ENCODE measurements at regions not wholly inside any gene's neighbourhood (a gene's known extent, or its start where the extent isn't known, plus 50 kb on each side); places are given as distances from the start of the nearest gene placed in this dataset.
"Not testable (repeated sequence)": the region's sequence is repeated elsewhere in the genome, so short reads cannot be mapped to it uniquely, and the experiment has no call there.

- DNase-seq = no peak
Measured at GRCh38 chr18:55688030-55688429, 100.0 kb upstream of the TCF4 start.

DNA sequence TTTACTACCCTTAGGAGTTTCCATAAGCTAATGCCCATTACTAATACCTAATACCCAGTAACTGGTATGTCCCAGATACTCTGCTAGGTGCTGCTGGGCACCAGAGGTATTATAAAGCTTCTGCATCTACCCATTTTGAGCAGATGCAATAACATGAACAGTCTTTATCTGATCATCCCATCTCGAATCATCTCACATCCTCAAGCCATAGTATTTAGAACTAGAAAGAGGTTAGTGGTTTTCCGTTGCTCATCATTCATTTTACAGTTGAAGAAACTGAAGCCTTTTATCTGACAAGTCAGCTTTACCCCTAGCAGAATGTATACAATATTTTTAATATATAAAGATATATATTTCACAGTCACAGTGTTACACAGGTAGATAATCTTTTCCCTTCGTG, 99.1 kb upstream of the TCF4 start:
- no peak for DNase-seq

DNA sequence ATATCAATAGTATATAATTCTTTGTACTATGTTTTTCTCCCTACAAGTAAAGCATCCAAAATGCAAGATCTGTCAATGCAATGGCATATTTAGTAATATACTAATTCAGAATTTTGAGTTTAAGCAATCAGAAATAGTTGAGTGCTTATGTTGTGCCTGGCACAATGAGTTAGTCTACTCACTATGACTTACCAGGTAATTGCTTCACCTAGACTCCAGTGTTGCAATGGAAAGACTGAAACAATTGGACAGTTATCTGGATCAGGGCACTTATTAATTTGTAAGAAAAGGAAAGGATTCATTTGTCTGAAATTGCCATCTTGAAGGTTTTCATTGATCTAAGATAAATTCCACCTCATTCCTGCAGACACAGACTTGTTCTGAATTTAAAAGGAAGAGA, 97.6 kb upstream of the TCF4 start:
- DNase-seq = no peak

- no peak for DNase-seq
Measured at GRCh38 chr18:55672574-55673361, 84.8 kb upstream of the TCF4 start.

DNA sequence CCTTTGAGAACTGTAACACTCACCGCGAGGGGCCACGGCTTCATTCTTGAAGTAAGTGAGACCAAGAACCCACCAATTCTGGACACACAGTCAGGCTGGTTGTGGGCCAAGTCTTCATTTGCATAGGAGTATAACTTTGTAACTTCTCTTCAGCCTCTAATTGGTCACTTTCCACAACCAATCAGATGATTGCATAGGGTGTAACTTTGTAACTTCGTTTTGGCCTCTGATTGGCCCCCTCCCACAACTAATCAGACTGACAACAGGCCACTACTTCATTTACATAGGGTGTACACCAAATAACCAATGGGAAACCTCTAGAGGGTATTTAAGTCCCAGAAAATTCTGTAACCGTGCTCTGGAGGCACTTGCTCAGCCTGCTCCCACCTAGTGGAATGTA, 77.5 kb upstream of the TCF4 start:
- no peak for DNase-seq

DNA sequence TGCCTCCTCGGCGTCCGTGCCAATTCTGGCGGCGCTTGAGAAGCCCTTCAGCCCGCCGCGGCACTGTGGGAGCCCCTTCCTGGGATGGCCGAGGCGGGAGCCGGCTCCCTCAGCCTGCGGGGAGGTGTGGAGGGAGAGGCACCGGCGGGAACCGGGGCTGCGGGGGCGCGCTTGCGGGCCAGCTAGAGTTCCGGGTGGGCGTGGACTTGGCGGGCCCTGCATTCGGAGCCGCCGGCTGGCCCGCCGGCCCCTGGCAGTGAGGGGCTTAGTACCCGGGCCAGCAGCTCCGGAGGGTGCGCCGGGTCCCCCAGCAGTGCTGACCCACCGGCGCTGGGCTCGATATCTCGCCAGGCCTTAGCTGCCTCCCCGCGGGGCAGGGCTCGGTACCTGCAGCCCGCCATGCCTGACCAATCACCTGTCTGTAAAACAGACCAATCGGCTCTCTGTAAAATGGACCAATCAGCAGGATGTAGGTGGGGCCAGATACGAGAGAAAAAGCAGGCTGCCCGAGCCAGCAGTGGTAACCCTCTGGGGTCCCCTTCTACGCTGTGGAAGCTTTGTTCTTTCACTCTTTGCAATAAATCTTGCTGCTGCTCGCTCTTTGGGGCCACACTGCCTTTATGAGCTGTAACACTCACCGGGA, 76.9 kb upstream of the TCF4 start:
- DNase-seq = not testable (repeated sequence)

GRCh38 chr18:55663891-55664290, 75.9 kb upstream of the TCF4 start:
- no peak for DNase-seq

DNA sequence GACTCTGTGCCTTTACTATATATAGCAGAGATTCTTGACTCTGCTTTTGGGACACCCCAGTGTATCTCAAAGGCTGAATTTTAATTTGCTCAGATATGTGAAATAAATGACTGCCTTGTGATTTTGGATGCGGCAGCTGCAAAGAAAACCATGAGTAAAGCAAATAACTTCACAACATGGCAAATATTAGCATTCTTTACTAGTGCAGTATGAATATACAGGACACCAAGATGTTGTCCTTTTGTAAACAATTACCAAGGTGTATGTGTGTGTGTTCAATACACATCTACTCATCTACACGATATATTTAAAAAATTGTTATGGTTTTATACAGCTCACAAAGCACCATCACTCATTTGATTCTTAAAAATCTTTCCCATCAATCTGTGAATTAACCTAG, 70.6 kb upstream of the TCF4 start:
- no peak for DNase-seq

- DNase-seq = no peak
Measured at GRCh38 chr18:55657572-55658331, 69.8 kb upstream of the TCF4 start.

GRCh38 chr18:55654986-55655385, 67.0 kb upstream of the TCF4 start:
- DNase-seq = no peak

GRCh38 chr18:55651236-55651635, 63.2 kb upstream of the TCF4 start:
- DNase-seq = no peak

DNA sequence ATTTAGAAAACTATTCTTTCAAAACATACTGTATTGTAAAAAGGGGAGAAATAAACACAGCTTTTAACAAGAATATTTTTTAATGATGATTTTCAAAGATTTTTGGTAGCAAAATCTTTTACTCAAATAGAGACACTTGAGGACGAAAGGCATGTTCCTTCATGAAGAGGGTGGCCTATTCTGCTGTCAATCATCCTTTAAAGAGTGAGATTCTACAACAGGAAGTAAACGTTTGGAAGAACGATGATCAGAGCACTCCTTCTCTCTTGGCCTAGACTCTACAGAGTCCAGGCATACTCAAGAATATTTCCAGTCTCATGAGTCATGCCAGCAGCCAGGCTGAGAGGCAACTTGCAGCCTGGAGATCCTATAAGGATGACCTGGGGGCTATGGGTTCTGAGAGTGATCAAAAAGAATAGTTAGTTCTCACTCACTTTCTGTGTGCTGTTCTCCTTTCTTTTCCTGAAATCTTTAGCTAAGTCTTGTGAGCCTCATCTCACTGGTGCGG, 62.4 kb upstream of the TCF4 start:
- DNase-seq = no peak

- DNase-seq = no peak
Measured at GRCh38 chr18:55647331-55647730, 59.3 kb upstream of the TCF4 start.

DNA sequence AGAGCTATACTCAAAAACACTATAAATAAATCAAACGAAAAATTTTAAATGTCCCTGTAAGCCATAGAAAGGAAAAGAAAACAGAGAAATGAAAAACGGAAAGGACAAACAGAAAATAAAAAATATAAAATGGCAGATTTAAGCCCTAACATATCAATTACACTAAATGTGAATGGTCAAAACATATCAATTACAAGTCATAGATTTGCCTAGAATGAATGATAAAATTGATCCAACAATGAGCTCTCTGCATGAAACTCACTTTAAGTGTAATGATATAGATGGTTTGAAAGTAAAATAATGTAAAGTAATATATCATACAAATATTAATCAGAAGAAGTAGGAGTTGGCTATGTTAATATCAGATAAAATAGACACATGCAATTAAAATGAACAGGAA, 54.2 kb upstream of the TCF4 start:
- DNase-seq = no peak

GRCh38 chr18:55641486-55641885, 53.5 kb upstream of the TCF4 start:
- DNase-seq = no peak
